T-helper 17 cell (primary cell): ENCODE measurements at regions not wholly inside any gene's neighbourhood (a gene's known extent, or its start where the extent isn't known, plus 50 kb on each side); places are given as distances from the start of the nearest gene placed in this dataset.
"Not testable (repeated sequence)": the region's sequence is repeated elsewhere in the genome, so short reads cannot be mapped to it uniquely, and the experiment has no call there.

ENCODE experiments used
- ATAC-seq: fragments of 150-1000 bp; cut with Tn5 transposase; 2 replicates; pipeline ENCODE4 v1.10.0; 2021; ENCODE audit warnings: mild to moderate bottlenecking, moderate library complexity
- DNase-seq, 3 donors: peaks; one replicate each; pipeline versions ENCODE4 v3.0.0 to v3.0.0-alpha.2; 2020 to 2021
- H3K9me3 ChIP-seq: one replicate; pipeline ENCODE4 v1.7.0; 2013; ENCODE audit warnings: low read length, mild to moderate bottlenecking; ENCODE audit not compliant: control insufficient read depth, poor library complexity, severe bottlenecking
- H3K27ac Mint-ChIP-seq: one replicate; pipeline ENCODE4 v1.8.0; 2022; ENCODE audit warnings: mild to moderate bottlenecking, moderate library complexity, mixed read lengths
- H3K27me3 Mint-ChIP-seq: one replicate; pipeline ENCODE4 v1.8.0; 2022; ENCODE audit warnings: mixed read lengths
- H3K36me3 Mint-ChIP-seq: one replicate; pipeline ENCODE4 v1.8.0; 2022; ENCODE audit warnings: low read depth, mixed read lengths
- H3K4me1 Mint-ChIP-seq: one replicate; pipeline ENCODE4 v1.8.0; 2022; ENCODE audit warnings: mild to moderate bottlenecking, mixed read lengths
- H3K4me3 Mint-ChIP-seq: one replicate; pipeline ENCODE4 v1.8.0; 2022; ENCODE audit warnings: mild to moderate bottlenecking, moderate library complexity, mixed read lengths

- H3K27me3 Mint-ChIP-seq: peaks cover 5% of the 10 kb centered on the region
- no peaks in the 10 kb centered on the region for H3K36me3 Mint-ChIP-seq
- DNase-seq: no peak
- H3K4me3 Mint-ChIP-seq: no peak overlapping the region
- ATAC-seq: no peak
- no peak overlapping the region for H3K27ac Mint-ChIP-seq
- H3K9me3 ChIP-seq: no peaks in the 10 kb centered on the region
- no peaks in the 10 kb centered on the region for H3K4me1 Mint-ChIP-seq
Observed at GRCh38 chr1:116278541-116278866, 94.5 kb upstream of the ATP1A1 start.

- no peaks in the 10 kb centered on the region for H3K9me3 ChIP-seq
- H3K27me3 Mint-ChIP-seq: peaks cover 5% of the 10 kb centered on the region
- no peak overlapping the region for H3K27ac Mint-ChIP-seq
- no peak overlapping the region for H3K4me3 Mint-ChIP-seq
- no peaks in the 10 kb centered on the region for H3K4me1 Mint-ChIP-seq
- H3K36me3 Mint-ChIP-seq: no peaks in the 10 kb centered on the region
- no peak for ATAC-seq
- no peak for DNase-seq
Observed at GRCh38 chr1:116279715-116280114, 93.3 kb upstream of the ATP1A1 start.

GRCh38 chr1:116284819-116285390, 88.1 kb upstream of the ATP1A1 start:
- Mint-ChIP-seq H3K4me1 (peaks cover 2% of the 10 kb centered on the region), H3K36me3 (peaks cover 6% of the 10 kb centered on the region)
- DNase-seq: no peak

GRCh38 chr1:116286541-116286971, 86.5 kb upstream of the ATP1A1 start:
- peaks cover 6% of the 10 kb centered on the region for H3K36me3 Mint-ChIP-seq
- DNase-seq: no peak
- H3K4me1 Mint-ChIP-seq: peaks cover 2% of the 10 kb centered on the region
- ATAC-seq: no peak
- no peaks in the 10 kb centered on the region for H3K9me3 ChIP-seq
- H3K27ac Mint-ChIP-seq: no peak overlapping the region
- H3K4me3 Mint-ChIP-seq: no peak overlapping the region
- peaks cover 7% of the 10 kb centered on the region for H3K27me3 Mint-ChIP-seq

More at GRCh38 chr1:116284819-116285390, 88.1 kb upstream of the ATP1A1 start:
- no peaks in the 10 kb centered on the region for H3K9me3 ChIP-seq
- Mint-ChIP-seq H3K4me3 (no peak overlapping the region), H3K27me3 (peaks cover 7% of the 10 kb centered on the region), H3K27ac (no peak overlapping the region)
- ATAC-seq: no peak

GRCh38 chr1:116287341-116288200, 85.5 kb upstream of the ATP1A1 start:
- H3K27me3 Mint-ChIP-seq: peaks cover 7% of the 10 kb centered on the region
- H3K9me3 ChIP-seq: no peaks in the 10 kb centered on the region
- H3K4me3 Mint-ChIP-seq: no peak overlapping the region
- H3K27ac Mint-ChIP-seq: no peak overlapping the region
- H3K36me3 Mint-ChIP-seq: peaks cover 6% of the 10 kb centered on the region
- peaks cover 2% of the 10 kb centered on the region for H3K4me1 Mint-ChIP-seq
- DNase-seq (no peak), ATAC-seq (no peak)

GRCh38 chr1:116288201-116288598, 84.8 kb upstream of the ATP1A1 start:
- ATAC-seq (no peak), DNase-seq (no peak)
- H3K36me3 Mint-ChIP-seq: peaks cover 9% of the 10 kb centered on the region
- no peak overlapping the region for H3K4me3 Mint-ChIP-seq
- no peaks in the 10 kb centered on the region for H3K9me3 ChIP-seq
- peaks cover 7% of the 10 kb centered on the region for H3K27me3 Mint-ChIP-seq
- peaks cover 5% of the 10 kb centered on the region for H3K4me1 Mint-ChIP-seq
- no peak overlapping the region for H3K27ac Mint-ChIP-seq

DNA sequence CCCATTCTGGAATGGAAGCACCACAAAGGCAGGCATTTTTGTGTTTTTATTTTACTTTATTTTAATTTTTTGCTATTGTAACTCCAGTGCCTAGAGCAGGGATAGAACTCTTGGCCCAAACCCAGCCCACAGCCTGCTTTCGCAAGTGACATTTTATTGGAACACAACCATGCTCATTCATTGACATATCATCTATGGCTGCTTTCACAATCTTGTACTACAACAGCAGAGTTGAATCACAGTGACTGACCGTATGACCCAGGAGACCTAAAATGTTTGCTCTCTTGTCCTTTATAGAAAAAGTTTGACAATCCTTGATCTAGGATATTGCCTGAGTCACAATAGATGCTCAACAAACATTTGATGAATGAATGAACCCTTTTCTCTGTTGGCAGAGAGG, 83.9 kb upstream of the ATP1A1 start:
- Mint-ChIP-seq H3K4me3 (no peak overlapping the region), H3K4me1 (peaks cover 5% of the 10 kb centered on the region), H3K27ac (no peak overlapping the region), H3K36me3 (peaks cover 9% of the 10 kb centered on the region), H3K27me3 (peaks cover 7% of the 10 kb centered on the region)
- no peak for ATAC-seq
- H3K9me3 ChIP-seq: no peaks in the 10 kb centered on the region
- no peak for DNase-seq

GRCh38 chr1:116290085-116290705, 82.8 kb upstream of the ATP1A1 start:
- H3K4me1 Mint-ChIP-seq: peaks cover 5% of the 10 kb centered on the region
- H3K27me3 Mint-ChIP-seq: peaks cover 7% of the 10 kb centered on the region
- no peak for ATAC-seq
- no peak for DNase-seq
- no peak overlapping the region for H3K27ac Mint-ChIP-seq
- H3K4me3 Mint-ChIP-seq: no peak overlapping the region
- H3K36me3 Mint-ChIP-seq: peaks cover 6% of the 10 kb centered on the region
- H3K9me3 ChIP-seq: no peaks in the 10 kb centered on the region

- no peak overlapping the region for H3K4me3 Mint-ChIP-seq
- H3K9me3 ChIP-seq: no peaks in the 10 kb centered on the region
- H3K27me3 Mint-ChIP-seq: peaks cover 7% of the 10 kb centered on the region
- peaks cover 5% of the 10 kb centered on the region for H3K4me1 Mint-ChIP-seq
- DNase-seq: no peak
- H3K27ac Mint-ChIP-seq: no peak overlapping the region
- no peak for ATAC-seq
- H3K36me3 Mint-ChIP-seq: peaks cover 6% of the 10 kb centered on the region
Observed at GRCh38 chr1:116291024-116291423, 82.0 kb upstream of the ATP1A1 start.

DNA sequence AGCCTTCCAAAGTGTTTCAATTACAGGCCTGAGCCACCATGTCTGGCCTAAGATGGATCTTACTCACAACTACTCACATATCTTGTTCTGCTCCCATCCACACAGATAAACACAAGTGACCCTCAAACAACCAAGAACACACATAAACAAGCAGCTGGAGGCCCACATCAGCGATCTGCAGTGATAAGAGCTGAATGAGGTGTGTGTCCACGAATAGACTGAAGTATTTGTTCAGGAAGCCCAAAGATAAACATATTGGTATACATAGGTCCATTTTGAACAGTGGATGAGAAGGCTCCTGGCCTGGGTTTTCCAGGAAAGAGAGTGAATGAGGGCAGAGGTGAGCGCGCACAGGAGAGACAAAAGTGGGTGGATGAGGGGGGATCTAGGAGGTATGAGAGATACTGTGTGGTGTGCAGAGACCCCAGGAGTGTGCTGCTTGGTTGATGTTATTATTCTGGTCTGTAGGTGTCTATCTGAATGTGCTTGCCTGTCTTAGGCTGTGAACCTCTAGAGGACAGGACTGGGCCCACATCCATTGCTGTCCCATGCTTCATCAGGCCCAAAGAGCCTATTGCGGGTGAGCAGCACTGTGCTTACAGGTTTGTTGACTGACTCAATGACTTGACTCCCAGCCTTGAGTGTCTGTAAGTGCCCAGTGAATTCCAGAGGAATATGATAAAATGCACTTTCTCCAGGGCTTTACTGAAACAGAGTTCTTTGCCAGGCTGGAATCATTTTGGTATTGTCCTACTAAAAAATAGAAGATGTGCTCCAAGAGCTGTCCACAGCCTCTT, 79.9 kb upstream of the ATP1A1 start:
- H3K27ac Mint-ChIP-seq: no peak overlapping the region
- ATAC-seq (no peak), DNase-seq (no peak)
- peaks cover 3% of the 10 kb centered on the region for H3K36me3 Mint-ChIP-seq
- H3K9me3 ChIP-seq: no peaks in the 10 kb centered on the region
- peaks cover 5% of the 10 kb centered on the region for H3K4me1 Mint-ChIP-seq
- no peak overlapping the region for H3K4me3 Mint-ChIP-seq
- peaks cover 7% of the 10 kb centered on the region for H3K27me3 Mint-ChIP-seq

GRCh38 chr1:116297495-116298212, 75.4 kb upstream of the ATP1A1 start:
- Mint-ChIP-seq H3K4me1 (peaks cover 13% of the 10 kb centered on the region), H3K36me3 (peaks cover 3% of the 10 kb centered on the region), H3K27me3 (no peaks in the 10 kb centered on the region), H3K4me3 (no peak overlapping the region), H3K27ac (no peak overlapping the region)
- no peaks in the 10 kb centered on the region for H3K9me3 ChIP-seq
- ATAC-seq (no peak), DNase-seq (no peak)

- H3K27me3 Mint-ChIP-seq, ATAC-seq: not testable (repeated sequence)
Observed at GRCh38 chr1:116298213-116298579, 74.8 kb upstream of the ATP1A1 start.

More at GRCh38 chr1:116298213-116298579, 74.8 kb upstream of the ATP1A1 start:
- H3K9me3 ChIP-seq, DNase-seq, H3K4me3 Mint-ChIP-seq, H3K36me3 Mint-ChIP-seq, H3K27ac Mint-ChIP-seq: not testable (repeated sequence)
- H3K4me1 Mint-ChIP-seq: peaks cover 10% of the 10 kb centered on the region
